ENCODE measurements at regions not wholly inside any gene's neighbourhood (a gene's known extent, or its start where the extent isn't known, plus 50 kb on each side); places are given as distances from the start of the nearest gene placed in this dataset.
A peak's percentile ranks its signal among the peaks of the same experiment; 100 is the strongest.

DNA sequence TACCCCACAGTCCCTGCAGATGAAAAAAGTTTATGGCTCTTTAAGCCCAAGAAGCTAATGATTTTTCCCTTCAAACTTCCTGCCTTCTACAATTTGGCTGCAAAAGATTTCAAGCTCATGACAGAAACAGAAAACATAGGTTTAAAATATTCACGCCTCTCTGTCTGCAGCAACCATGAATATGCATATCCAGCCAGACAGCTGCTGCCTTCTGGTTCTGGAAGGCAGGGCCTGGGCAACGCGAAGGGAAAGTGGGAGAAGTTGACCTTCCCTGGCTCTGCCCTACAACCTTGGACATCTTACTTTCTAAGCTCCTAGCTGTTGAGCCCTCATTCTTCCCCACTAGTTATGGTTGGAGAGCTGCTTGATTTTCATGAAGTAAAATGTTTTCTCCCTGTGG, 64.8 kb upstream of the CLINT1 start:
- no peak for DNase-seq

DNA sequence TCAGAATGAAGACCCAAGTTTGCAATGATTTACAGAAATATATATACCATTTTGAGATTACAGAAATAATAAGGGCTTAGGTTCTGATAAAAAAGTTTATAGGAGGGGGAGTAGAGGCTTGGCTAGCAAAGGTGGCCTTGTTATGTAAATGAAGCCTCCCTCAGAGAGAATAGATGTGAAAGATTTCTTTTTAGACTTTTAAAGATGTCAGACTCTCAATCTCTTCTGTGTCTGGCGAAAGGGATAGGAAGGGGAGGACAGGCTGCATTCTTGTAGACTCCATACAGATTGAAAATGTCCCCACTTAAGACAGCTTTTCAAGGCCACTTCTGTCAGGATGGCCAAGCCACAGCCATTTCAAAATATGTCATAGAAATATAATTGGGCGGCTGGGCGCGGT, 63.1 kb upstream of the CLINT1 start:
- DNase-seq = no peak

DNA sequence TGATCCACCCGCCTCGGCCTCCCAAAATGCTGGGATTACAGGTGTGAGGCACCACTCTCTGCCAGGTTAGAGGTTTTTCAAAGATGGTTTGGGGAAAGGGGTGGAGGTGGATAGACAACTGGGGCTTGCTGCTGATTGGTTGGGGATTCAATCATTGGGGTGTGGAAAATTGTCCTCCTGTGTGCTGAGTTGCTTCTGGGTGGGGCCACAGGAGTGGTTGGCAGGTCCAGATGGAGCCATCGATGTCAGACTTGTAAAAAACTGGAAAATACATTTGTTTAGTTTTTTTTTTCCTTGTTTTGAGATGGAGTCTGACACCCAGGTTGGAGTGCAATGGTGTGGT, 61.9 kb upstream of the CLINT1 start:
- DNase-seq = no peak

DNA sequence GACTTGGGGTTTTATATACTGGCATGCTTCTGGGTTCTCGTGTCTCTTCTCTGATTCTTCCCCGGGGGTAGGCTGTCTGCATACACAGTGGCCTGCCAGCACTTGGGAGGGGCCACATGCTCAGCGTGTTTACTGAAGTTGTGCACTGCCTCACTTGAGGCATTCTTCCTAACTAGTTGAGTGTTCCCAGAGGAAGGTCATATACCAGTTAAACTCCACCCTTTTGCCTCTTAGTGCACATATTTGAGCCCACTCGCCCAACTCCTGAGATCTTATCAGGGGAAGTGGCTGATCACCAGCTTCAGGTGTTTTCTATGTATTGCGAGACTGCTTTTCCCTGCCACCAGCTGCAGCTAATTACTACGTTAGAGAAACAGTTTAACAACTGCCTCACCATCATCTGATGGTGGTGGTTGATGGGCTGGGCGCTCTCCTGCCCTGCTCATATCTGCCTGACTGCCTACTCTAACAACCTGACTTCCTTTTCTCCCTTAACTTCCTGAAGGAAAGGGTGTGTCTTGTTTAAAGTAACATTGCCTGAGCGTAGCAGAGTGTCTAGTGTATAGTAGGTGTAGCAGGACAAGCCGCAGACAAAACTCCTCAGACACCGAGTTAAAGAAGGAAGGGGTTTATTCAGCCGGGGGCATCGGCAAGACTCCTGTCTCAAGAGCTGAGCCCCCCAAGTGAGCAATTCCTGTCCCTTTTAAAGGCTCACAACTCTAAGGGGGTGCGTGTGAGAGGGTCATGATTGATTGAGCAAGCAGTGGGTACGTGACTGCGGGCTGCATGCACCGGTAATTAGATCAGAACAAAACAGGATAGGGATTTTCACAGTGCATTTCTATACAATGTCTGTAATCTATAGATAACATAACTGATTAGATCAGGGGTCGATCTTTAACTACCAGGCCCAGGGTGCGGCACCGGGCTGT, 60.1 kb upstream of the CLINT1 start:
- no peak for DNase-seq

- no peak for DNase-seq
Measured at GRCh38 chr5:157917899-157918809, 59.2 kb upstream of the CLINT1 start.

DNA sequence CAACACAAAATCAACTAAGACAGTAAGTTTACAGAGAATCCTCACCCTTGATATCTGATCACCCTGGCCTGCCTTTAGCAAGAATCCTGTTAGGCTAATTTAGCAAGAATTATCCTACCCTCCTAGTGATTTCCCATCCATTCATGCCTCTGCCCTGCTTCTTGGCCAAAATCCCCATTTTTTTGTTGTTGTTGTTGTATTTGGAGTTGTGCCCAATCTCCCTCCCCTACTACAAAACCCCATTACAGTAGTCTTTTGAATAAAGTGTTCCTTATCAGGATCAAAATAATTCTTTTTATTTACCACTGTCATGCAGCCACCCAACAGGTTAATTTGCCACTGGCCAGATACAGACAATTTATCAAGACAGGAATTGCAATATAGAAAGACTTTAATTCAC, 58.5 kb upstream of the CLINT1 start:
- no peak for DNase-seq

GRCh38 chr5:157915638-157916037, 56.7 kb upstream of the CLINT1 start:
- peak; percentile 81 for DNase-seq

GRCh38 chr5:157914151-157914788, 55.3 kb upstream of the CLINT1 start:
- DNase-seq = no peak

DNA sequence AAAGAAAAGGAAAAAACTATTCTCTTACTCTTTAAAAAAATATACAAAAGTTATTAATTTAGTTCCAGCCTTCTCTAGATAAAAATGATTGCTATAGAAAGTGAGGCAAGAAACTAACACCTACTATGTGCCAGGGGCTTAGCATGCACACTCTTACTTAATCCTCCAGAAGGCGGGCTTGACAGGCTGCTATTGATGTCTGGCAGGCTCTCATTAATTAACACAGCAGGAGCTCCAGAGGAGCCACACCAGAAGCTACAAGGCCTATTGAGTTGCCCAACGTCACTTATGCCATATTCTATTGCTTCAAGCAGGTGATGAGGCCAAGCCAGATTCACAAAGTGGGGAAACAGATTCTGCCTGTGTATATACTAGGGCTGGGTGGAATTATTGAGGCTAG, 54.6 kb upstream of the CLINT1 start:
- no peak for DNase-seq

DNA sequence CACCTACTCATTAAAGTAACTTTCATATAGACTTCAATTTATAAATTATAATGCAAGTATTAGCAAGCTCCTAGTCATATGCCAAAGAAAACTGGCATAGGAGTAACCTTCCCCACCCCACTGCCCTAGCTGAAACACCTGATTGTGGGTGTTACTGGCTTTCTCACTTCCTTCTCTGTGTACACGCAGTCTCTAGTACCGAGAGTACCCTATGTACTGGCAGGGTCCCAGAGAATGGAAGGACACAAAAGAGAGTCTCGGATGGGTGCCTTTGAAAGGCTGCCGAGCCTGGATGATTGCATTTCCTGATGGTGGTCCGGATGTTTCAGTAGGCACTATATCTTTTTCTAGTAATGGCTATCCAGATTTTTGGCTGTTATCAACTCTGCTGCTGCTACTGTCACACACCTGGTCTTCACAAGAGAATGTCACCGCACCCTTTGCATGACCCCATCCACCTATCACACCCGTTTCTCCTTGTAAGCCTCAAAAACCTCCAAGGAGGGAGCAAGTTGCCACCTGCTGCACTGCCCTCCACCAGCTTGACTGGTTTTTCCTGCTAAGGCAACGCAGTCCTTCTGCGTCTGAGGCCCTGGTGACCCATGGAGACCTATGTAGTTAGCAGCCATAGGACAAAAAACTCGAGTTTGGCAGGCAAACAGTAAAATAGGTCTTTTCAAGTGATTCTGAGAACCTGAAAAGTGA, 53.8 kb upstream of the CLINT1 start:
- no peak for DNase-seq

DNA sequence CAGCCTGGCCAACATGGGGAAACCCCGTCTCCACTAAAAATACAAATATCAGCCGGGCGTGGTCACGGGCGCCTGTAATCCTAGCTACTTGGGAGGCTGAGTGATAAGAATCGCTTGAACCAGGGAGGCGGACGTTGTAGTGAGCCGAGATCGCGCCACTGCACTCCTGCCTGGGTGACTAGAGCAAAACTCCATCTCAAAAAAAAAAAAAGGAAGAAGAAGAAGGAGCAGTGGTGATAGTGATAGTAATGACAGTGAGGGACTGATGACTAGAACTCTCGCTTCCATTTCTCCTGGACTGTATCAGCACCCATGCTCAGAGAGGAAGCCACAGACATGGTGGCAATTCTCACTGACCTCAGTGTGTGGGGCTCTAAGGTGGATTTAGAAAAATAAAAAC, 52.6 kb upstream of the CLINT1 start:
- no peak for DNase-seq

Data from NCI-H1105 (cell line).